ENCODE measurements at regions not wholly inside any gene's neighbourhood (a gene's known extent, or its start where the extent isn't known, plus 50 kb on each side); places are given as distances from the start of the nearest gene placed in this dataset.

GRCh38 chr1:170366980-170367379 lies 165.0 kb upstream of the GORAB start (continued):
- no peak for TF ChIP-seq MTF1 (CRISPR knock-in tag; IDR thresholded peaks at IDR 0.05; ENCODE audit: borderline replicate concordance)
- no peak for TF ChIP-seq NFE2 (IDR thresholded peaks at IDR 0.05; ENCODE audit: low read depth)
- TF ChIP-seq LARP7 (IDR thresholded peaks at IDR 0.05) = no peak
- no peak for TF ChIP-seq SRSF1 (IDR thresholded peaks at IDR 0.05; ENCODE audit: low read depth, low read length)

DNA sequence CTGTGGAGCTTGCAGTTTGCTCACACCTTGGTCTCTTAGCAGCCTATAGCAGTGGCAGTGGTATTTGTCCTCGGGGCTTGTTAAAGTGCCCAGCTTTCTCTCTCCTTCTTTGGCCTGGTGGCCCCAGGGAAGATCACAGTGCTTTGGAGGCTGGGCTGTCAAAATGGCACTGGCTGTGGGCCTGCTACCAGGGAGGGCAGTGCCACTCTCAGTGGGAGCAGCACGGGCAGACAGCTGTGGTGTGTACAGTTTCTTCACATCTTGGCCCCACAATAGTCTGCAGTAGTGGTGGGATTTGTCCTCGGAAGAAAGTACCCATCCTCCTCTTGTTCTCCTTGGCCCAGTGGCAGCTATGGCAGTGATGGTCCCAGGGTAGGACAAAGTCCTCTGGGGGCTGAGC lies 164.4 kb upstream of the GORAB start:
- DNase-seq (ENCODE audit: extremely low read depth in 1 of 4, low spot score in 3 of 4) (no peak), FAIRE-seq (no peak), ATAC-seq (no peak)
- Histone ChIP-seq H3K36me3 (ENCODE audit: control insufficient read depth, insufficient read depth, low read length) (no peaks in the 10 kb centered on the region), H3K4me2 (ENCODE audit: insufficient read depth, low read length) (no peak overlapping the region), H3K4me1 (replicated peaks in 1 of 2; ENCODE audit: control insufficient read depth in 2 of 2, insufficient read depth in 2 of 2, low read length in 2 of 2) (no peaks in the 10 kb centered on the region), H4K20me1 (replicated peaks; ENCODE audit: control insufficient read depth, insufficient read depth, low read length) (no peaks in the 10 kb centered on the region), H3K4me3 (no peak overlapping the region), H3K9ac (ENCODE audit: insufficient read depth in 1 of 2, low read depth in 2 of 2, low read length in 2 of 2) (no peak overlapping the region), H3K79me2 (ENCODE audit: control insufficient read depth, insufficient read depth, low read length) (no peaks in the 10 kb centered on the region), H3K9me3 (replicated peaks; ENCODE audit: control insufficient read depth, insufficient read depth, low read depth, low read length) (no peaks in the 10 kb centered on the region; the same call in 1 of the 2 replicates), H3K9me1 (ENCODE audit: control insufficient read depth, insufficient read depth, low read length) (no peaks in the 10 kb centered on the region), H3K27ac (ENCODE audit: extremely low read depth, low read depth, low read length) (no peak overlapping the region), H3K27me3 (ENCODE audit: control insufficient read depth in 2 of 2, insufficient read depth in 2 of 2, low read length in 2 of 2) (no peaks in the 10 kb centered on the region), H2AFZ (ENCODE audit: low read depth, low read length) (no peak overlapping the region)
- no TSS peak for BruUV-seq (replicated peaks)
- WGBS (ENCODE audit: insufficient coverage, low coverage, missing lambda C conversion rate) = 0% methylated on average over 3 of the region's 3 CpGs
- ChIA-PET POLR2A (interaction anchor here (0.6 kb wide), 1 partner anchor 585 kb away, joined by 3 read pairs; no protein-coding TSS in a partner anchor), CTCF (ENCODE audit: low intra/inter-chr PET ratio) (no interaction called here)
- in situ Hi-C loops (cut with MboI) = no loop called here
- intact Hi-C loops (cut with micrococcal nuclease) = no loop called here
- TF ChIP-seq ZNF830 (CRISPR knock-in tag; IDR thresholded peaks at IDR 0.05) (no peak), ZNF696 (CRISPR knock-in tag; conservative IDR thresholded peaks at IDR 0.05) (no peak), TBP (optimal IDR thresholded peaks at IDR 0.05; ENCODE audit: low read depth, low read length) (no peak), GMEB1 (CRISPR knock-in tag; IDR thresholded peaks at IDR 0.05) (no peak), SRSF9 (IDR thresholded peaks at IDR 0.05; ENCODE audit: borderline replicate concordance, low read depth, low read length) (no peak), SREBF2 (CRISPR knock-in tag; IDR thresholded peaks at IDR 0.05) (no peak), MCM5 (IDR thresholded peaks at IDR 0.05; ENCODE audit: low read depth) (no peak), ZNF778 (CRISPR knock-in tag; IDR thresholded peaks at IDR 0.05) (no peak), RAD21 (CRISPR knock-in tag; conservative IDR thresholded peaks at IDR 0.05 in 1 of 2, IDR thresholded peaks at IDR 0.05 in 1 of 2) (no peak), TRIM25 (IDR thresholded peaks at IDR 0.05; ENCODE audit: borderline replicate concordance) (no peak), HMG20A (CRISPR knock-in tag; conservative IDR thresholded peaks at IDR 0.05) (no peak), POLR2AphosphoS2 (IDR thresholded peaks at IDR 0.05; ENCODE audit: low read length) (no peak), C11orf30 (IDR thresholded peaks at IDR 0.05; ENCODE audit: low read depth) (no peak)
- TF ChIP-seq, protein P1, sequence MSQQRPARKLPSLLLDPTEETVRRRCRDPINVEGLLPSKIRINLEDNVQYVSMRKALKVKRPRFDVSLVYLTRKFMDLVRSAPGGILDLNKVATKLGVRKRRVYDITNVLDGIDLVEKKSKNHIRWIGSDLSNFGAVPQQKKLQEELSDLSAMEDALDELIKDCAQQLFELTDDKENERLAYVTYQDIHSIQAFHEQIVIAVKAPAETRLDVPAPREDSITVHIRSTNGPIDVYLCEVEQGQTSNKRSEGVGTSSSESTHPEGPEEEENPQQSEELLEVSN (IDR thresholded peaks at IDR 0.05; ENCODE audit: borderline replicate concordance in 1 of 2, extremely low read depth in 1 of 2, insufficient read depth in 1 of 2, insufficient read length in 1 of 2, low read depth in 1 of 2, low read length in 1 of 2, poor library complexity in 1 of 2, severe bottlenecking in 1 of 2) = no peak
